HG02970 (cell line): ENCODE measurements at regions not wholly inside any gene's neighbourhood (a gene's known extent, or its start where the extent isn't known, plus 50 kb on each side); places are given as distances from the start of the nearest gene placed in this dataset.
"Not testable (repeated sequence)": the region's sequence is repeated elsewhere in the genome, so short reads cannot be mapped to it uniquely, and the experiment has no call there.

Experiments used
- ATAC-seq: cut with Tn5 transposase; IDR thresholded peaks from one replicate; pipeline ENCODE4 v1.9.1; 2021; ENCODE audit warnings: mild to moderate bottlenecking, moderate library complexity, moderate number of reproducible peaks; ENCODE audit not compliant: unreplicated experiment, low FRiP score

GRCh38 chr4:117661091-117662072 is 372.9 kb upstream of the NDST3 start:
- ATAC-seq: no peak

GRCh38 chr4:117664706-117665444 is 369.4 kb upstream of the NDST3 start:
- ATAC-seq: no peak

- no peak for ATAC-seq
Measured at GRCh38 chr4:117676153-117676552, 358.1 kb upstream of the NDST3 start.

DNA sequence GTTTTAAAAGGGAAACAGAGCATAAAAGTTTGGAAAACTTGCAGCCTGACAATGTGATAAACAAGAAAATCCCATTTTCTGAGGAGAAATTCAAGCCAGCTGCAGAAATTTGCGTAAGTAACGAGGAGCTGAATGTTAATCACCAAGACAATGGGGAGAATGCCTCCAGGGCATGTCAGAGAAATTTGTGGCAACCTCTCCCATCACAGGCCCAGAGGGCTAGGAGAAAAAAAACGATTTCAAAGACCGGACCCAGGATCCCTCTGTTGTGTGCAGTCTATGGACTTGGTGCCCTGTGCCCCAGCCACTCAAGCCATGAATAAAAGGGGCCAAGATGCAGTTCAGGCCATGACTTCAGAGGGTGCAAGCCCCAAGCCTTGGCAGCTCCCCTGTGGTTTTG is 355.4 kb upstream of the NDST3 start:
- ATAC-seq: no peak

GRCh38 chr4:117691572-117692351 is 342.5 kb upstream of the NDST3 start:
- no peak for ATAC-seq

- ATAC-seq: no peak
Measured at GRCh38 chr4:117692538-117692937, 341.7 kb upstream of the NDST3 start.

DNA sequence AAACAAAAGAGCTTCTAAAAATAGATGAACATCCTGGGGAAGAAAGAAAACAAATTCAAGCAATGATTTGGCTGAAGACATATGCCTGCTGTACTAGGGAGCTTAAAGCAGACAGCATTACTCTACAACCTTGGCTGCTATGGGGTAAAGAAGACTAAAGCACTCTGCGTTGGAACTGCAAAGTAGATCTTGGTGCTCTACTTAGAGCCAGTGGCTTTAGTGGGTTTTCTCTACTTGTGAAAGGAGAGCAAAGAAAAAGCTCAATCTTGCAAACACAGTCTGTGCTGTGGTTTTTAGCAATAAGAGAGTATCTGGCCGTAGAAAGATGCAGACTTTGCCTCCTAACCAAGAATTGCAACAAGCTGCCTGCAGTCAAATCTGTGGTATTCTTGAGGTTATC is 334.7 kb upstream of the NDST3 start:
- no peak for ATAC-seq

GRCh38 chr4:117700111-117700892 is 334.0 kb upstream of the NDST3 start:
- no peak for ATAC-seq

GRCh38 chr4:117702353-117702752 is 331.9 kb upstream of the NDST3 start:
- no peak for ATAC-seq

GRCh38 chr4:117704721-117705120 is 329.6 kb upstream of the NDST3 start:
- ATAC-seq: no peak

GRCh38 chr4:117740736-117741135 is 293.6 kb upstream of the NDST3 start:
- no peak for ATAC-seq

- ATAC-seq: not testable (repeated sequence)
Measured at GRCh38 chr4:117745379-117745778, 288.9 kb upstream of the NDST3 start.

DNA sequence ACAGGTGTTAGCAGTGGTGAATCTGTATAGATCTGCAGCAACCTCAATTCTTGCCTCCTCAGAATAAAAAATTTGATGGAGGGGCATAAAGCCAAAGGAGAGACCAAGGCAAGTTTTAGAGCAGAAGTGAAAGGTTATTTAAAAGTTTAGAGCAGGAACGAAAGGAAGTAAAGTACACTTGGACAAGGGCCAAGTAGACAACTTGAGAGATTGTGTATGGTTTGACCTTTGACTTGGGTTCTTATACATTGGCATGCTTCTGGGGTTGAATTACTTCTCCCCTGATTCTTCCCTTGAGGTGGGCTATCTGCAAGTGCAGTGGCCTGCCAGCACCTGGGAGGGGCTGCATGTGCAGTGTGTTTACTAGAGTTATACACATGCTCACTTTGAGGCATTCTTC is 278.8 kb upstream of the NDST3 start:
- ATAC-seq: no peak

GRCh38 chr4:117768610-117769009 is 265.7 kb upstream of the NDST3 start:
- no peak for ATAC-seq

GRCh38 chr4:117770269-117771102 is 263.8 kb upstream of the NDST3 start:
- ATAC-seq: no peak

- ATAC-seq: no peak
Measured at GRCh38 chr4:117771647-117772337, 262.5 kb upstream of the NDST3 start.

- no peak for ATAC-seq
Measured at GRCh38 chr4:117773064-117773936, 261.0 kb upstream of the NDST3 start.

DNA sequence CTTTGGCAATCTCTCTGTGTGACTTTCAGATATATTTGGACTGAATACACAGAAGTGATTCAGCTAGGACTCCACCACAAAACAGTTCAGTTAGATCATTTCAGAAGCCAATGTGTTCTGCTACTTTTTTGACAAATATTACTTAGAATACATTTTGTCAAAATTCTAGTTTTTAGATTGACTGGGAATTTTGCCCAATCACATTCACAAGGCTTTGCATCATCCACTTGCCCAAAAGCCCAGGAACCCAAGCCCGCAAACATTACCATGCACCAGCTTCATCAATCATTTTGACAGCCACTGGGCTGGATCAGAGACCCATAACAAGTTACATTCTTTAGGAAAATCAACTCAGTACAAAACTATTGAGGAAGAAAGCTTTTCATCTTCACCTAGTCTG is 256.6 kb upstream of the NDST3 start:
- ATAC-seq: no peak
